K562 (cell line): ENCODE measurements at regions not wholly inside any gene's neighbourhood (a gene's known extent, or its start where the extent isn't known, plus 50 kb on each side); places are given as distances from the start of the nearest gene placed in this dataset.
"Not testable (repeated sequence)": the region's sequence is repeated elsewhere in the genome, so short reads cannot be mapped to it uniquely, and the experiment has no call there.

Experiments
- ATAC-seq: fragments of 200-7000 bp; cut with Tn5 transposase; 3 replicates; pipeline ENCODE4 v1.9.1; 2020; ENCODE audit warnings: moderate library complexity
- BruUV-seq: library from RNA; stranded (reverse); fragments of 400-500 nt; replicated peaks from 2 replicates; lab custom pipeline; 2021; lab: Mats Ljungman, UMichigan
- CTCF ChIA-PET: fragments of 300-600 bp; formaldehyde crosslinking; extraction: SDS; loops from one replicate; lab custom pipeline; 2021; ENCODE audit warnings: low intra/inter-chr PET ratio; lab: Yijun Ruan, JAX
- POLR2A ChIA-PET: fragments of 300-600, 350-650 bp; sonication (Branson Sonifier 250); formaldehyde crosslinking; extraction: SDS; loops from one replicate; lab custom pipeline; 2021; ENCODE audit warnings: antibody characterized with exemption, inconsistent platforms; lab: Yijun Ruan, JAX
- DNase-seq, 4 experiments: peaks; one replicate each; pipeline versions ENCODE4 v3.0.0 to v3.0.0-alpha.2; 2011 to 2018; ENCODE audit warnings: low spot score in 3 of 4, mixed read lengths in 3 of 4; ENCODE audit errors: extremely low read depth in 1 of 4
- FAIRE-seq: peaks from 2 replicates; lab custom pipeline; 2011; peaks lifted over from hg19 to GRCh38; lab: Jason Lieb, UNC
- H2AFZ ChIP-seq: 2 replicates; pipeline ENCODE4 v1.6.0; 2011; ENCODE audit warnings: low read depth, low read length, control low read depth, inconsistent platforms
- H3K27ac ChIP-seq: fragments of 200-600 bp; 3 replicates; pipeline ENCODE4 v1.8.0; 2011; ENCODE audit warnings: low read depth, mild to moderate bottlenecking, control low read depth, inconsistent platforms, low read length, moderate library complexity, mixed read lengths; ENCODE audit errors: extremely low read depth
- H3K27me3 ChIP-seq, 2 experiments: fragments of 300-600 bp in 1 of 2; 2 replicates in 1 of 2; 3 replicates in 1 of 2; pipeline versions ENCODE4 v1.6.0 to v1.8.0; 2011; ENCODE audit warnings: inconsistent platforms in 2 of 2, low read length in 2 of 2, mild to moderate bottlenecking in 1 of 2, mixed read lengths in 1 of 2, moderate library complexity in 1 of 2; ENCODE audit not compliant: control insufficient read depth in 2 of 2, insufficient read depth in 2 of 2
- H3K36me3 ChIP-seq: fragments of 300-600 bp; 3 replicates; pipeline ENCODE4 v1.8.0; 2011; ENCODE audit warnings: mild to moderate bottlenecking, low read length, inconsistent platforms; ENCODE audit not compliant: control insufficient read depth, insufficient read depth
- H3K4me1 ChIP-seq, 2 experiments: fragments of 200-600 bp in 1 of 2; replicated peaks in 1 of 2; 2 replicates in 1 of 2; 3 replicates in 1 of 2; pipeline versions ENCODE4 v1.5.1 to v1.8.0; 2011; ENCODE audit warnings: inconsistent platforms in 2 of 2, low read length in 2 of 2, mild to moderate bottlenecking in 1 of 2, mixed read lengths in 1 of 2, moderate library complexity in 1 of 2; ENCODE audit not compliant: control insufficient read depth in 2 of 2, insufficient read depth in 2 of 2
- H3K4me2 ChIP-seq: 2 replicates; pipeline ENCODE4 v1.6.1; 2011; ENCODE audit warnings: low read length, control low read depth, inconsistent platforms, mixed read lengths; ENCODE audit not compliant: insufficient read depth
- H3K4me3 ChIP-seq: fragments of 200-600 bp; sonication (generic), shearing (Covaris generic); 2 replicates; pipeline ENCODE4 v1.5.1; 2016; ENCODE audit warnings: control low read depth, inconsistent platforms
- H3K79me2 ChIP-seq: fragments of 200-600 bp; 3 replicates; pipeline ENCODE4 v1.8.0; 2011; ENCODE audit warnings: low read length, inconsistent platforms; ENCODE audit not compliant: control insufficient read depth, insufficient read depth
- H3K9ac ChIP-seq, 2 experiments: 2 replicates each; pipeline versions ENCODE4 v1.6.0 to v1.6.1; 2011; ENCODE audit warnings: low read depth in 2 of 2, low read length in 2 of 2, control low read depth in 1 of 2, inconsistent platforms in 1 of 2, mild to moderate bottlenecking in 1 of 2, mixed read lengths in 1 of 2; ENCODE audit not compliant: insufficient read depth in 1 of 2
- H3K9me1 ChIP-seq: one replicate; pipeline ENCODE4 v1.6.0; 2011; ENCODE audit warnings: inconsistent platforms, mild to moderate bottlenecking, low read length, moderate library complexity; ENCODE audit not compliant: control insufficient read depth, insufficient read depth
- H3K9me3 ChIP-seq: replicated peaks from 2 replicates; pipeline ENCODE4 v1.5.1; 2011; ENCODE audit warnings: low read depth, low read length, inconsistent platforms; ENCODE audit not compliant: control insufficient read depth, insufficient read depth
- H4K20me1 ChIP-seq: replicated peaks from 2 replicates; pipeline ENCODE4 v1.6.1; 2011; ENCODE audit warnings: low read length, inconsistent platforms, mixed read lengths; ENCODE audit not compliant: control insufficient read depth, insufficient read depth
- ESRRA ChIP-seq: fragments of 450-650 bp; IDR thresholded peaks from 2 replicates; pipeline ENCODE4 v1.6.1; 2014; ENCODE audit warnings: low read depth, mild to moderate bottlenecking, moderate library complexity, borderline replicate concordance
- IRF2 ChIP-seq: sonication (generic); formaldehyde crosslinking; IDR thresholded peaks from 2 replicates; pipeline ENCODE4 v1.8.1; 2022; ENCODE audit warnings: mild to moderate bottlenecking, missing genetic modification reagents
- KLF6 ChIP-seq: fragments of 250-450 bp; sonication (Bioruptor Pico); IDR thresholded peaks from 2 replicates; pipeline ENCODE4 v1.4.0; 2020; ENCODE audit warnings: mild to moderate bottlenecking, moderate library complexity, borderline replicate concordance
- NONO ChIP-seq, 2 experiments: fragments of 200-400 bp in 1 of 2; fragments of 450-650 bp in 1 of 2; formaldehyde crosslinking in 1 of 2; IDR thresholded peaks; 2 replicates each; pipeline ENCODE4 v1.6.1; 2017; ENCODE audit warnings: low read depth in 2 of 2, mild to moderate bottlenecking in 2 of 2, moderate library complexity in 2 of 2, low read length in 1 of 2
- NUFIP1 ChIP-seq: fragments of 450-650 bp; IDR thresholded peaks from 2 replicates; pipeline ENCODE4 v1.6.1; 2018; ENCODE audit not compliant: partially characterized antibody
- POLR2AphosphoS2 ChIP-seq: IDR thresholded peaks from 2 replicates; pipeline ENCODE4 v1.6.1; 2012; ENCODE audit warnings: low read length, improper control_type of control experiment
- PTTG1 ChIP-seq: fragments of 450-650 bp; IDR thresholded peaks from 2 replicates; pipeline ENCODE4 v1.6.1; 2016; ENCODE audit warnings: low read depth, mild to moderate bottlenecking, missing genetic modification characterization, missing compliant biosample characterization
- TRIM24 ChIP-seq, 2 experiments: fragments of 450-650 bp; IDR thresholded peaks; 2 replicates each; pipeline ENCODE4 v1.6.1; 2016
- WGBS: fragments of 100-300 bp; shearing (Covaris generic); methylation state at CpG from one replicate; pipeline ENCODE4 v1.1.6; 2016; ENCODE audit warnings: low coverage, mixed read lengths; ENCODE audit not compliant: insufficient coverage; ENCODE audit errors: missing lambda C conversion rate; 5-methylcytosine and 5-hydroxymethylcytosine counted together
- in situ Hi-C: fragments of 300-500 bp; cut with MboI; formaldehyde crosslinking; loops from 4 replicates; pipeline ENCODE4 v1.15.0; 2018; ENCODE audit warnings: inconsistent platforms, mixed read lengths
- intact Hi-C: fragments of 100-400 bp; cut with micrococcal nuclease; formaldehyde crosslinking; loops from 2 replicates; pipeline ENCODE4 v1.14.2; 2022
- TF ChIP-seq, protein P1 (sequence below): fragments of 450-650 bp; IDR thresholded peaks from one replicate; pipeline ENCODE4 v1.6.1; 2018; ENCODE audit warnings: mild to moderate bottlenecking, moderate library complexity; ENCODE audit not compliant: partially characterized antibody

GRCh38 chr1:79895573-79895972 lies 889.0 kb upstream of the ADGRL4 start:
- no peak overlapping the region for H3K4me2 ChIP-seq
- H3K36me3 ChIP-seq: no peaks in the 10 kb centered on the region
- H3K4me3 ChIP-seq: no peak overlapping the region
- no peaks in the 10 kb centered on the region for H4K20me1 ChIP-seq
- intact Hi-C loops (no loop called here), in situ Hi-C loops (no loop called here)
- no peak for FAIRE-seq
- H3K27me3 ChIP-seq: no peaks in the 10 kb centered on the region
- ATAC-seq: no peak
- H3K9me1 ChIP-seq: no peaks in the 10 kb centered on the region
- H3K9ac ChIP-seq: no peak overlapping the region
- H2AFZ ChIP-seq: no peak overlapping the region
- BruUV-seq: no TSS peak
- DNase-seq: no peak
- H3K9me3 ChIP-seq: no peaks in the 10 kb centered on the region
- no peaks in the 10 kb centered on the region for H3K4me1 ChIP-seq
- no peak for TF ChIP-seq IRF2 (CRISPR knock-in tag)
- no peak for TF ChIP-seq PTTG1 (tag)
- TF ChIP-seq, protein P1, sequence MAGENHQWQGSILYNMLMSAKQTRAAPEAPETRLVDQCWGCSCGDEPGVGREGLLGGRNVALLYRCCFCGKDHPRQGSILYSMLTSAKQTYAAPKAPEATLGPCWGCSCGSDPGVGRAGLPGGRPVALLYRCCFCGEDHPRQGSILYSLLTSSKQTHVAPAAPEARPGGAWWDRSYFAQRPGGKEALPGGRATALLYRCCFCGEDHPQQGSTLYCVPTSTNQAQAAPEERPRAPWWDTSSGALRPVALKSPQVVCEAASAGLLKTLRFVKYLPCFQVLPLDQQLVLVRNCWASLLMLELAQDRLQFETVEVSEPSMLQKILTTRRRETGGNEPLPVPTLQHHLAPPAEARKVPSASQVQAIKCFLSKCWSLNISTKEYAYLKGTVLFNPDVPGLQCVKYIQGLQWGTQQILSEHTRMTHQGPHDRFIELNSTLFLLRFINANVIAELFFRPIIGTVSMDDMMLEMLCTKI: no peak
- no peak for TF ChIP-seq NONO (IDR thresholded peaks at IDR 0.05; ENCODE audit: low read depth in 2 of 2, low read length in 1 of 2)
- no peak for TF ChIP-seq KLF6 (CRISPR knock-in tag)
- no peak for TF ChIP-seq POLR2AphosphoS2
- TF ChIP-seq TRIM24 (IDR thresholded peaks at IDR 0.05): no peak
- TF ChIP-seq NUFIP1: no peak
- TF ChIP-seq ESRRA: no peak
- ChIA-PET CTCF (no interaction called here), POLR2A (no interaction called here)
- no peak overlapping the region for H3K27ac ChIP-seq
- WGBS: 0% methylated on average over 2 of the region's 2 CpGs
- no peaks in the 10 kb centered on the region for H3K79me2 ChIP-seq

DNA sequence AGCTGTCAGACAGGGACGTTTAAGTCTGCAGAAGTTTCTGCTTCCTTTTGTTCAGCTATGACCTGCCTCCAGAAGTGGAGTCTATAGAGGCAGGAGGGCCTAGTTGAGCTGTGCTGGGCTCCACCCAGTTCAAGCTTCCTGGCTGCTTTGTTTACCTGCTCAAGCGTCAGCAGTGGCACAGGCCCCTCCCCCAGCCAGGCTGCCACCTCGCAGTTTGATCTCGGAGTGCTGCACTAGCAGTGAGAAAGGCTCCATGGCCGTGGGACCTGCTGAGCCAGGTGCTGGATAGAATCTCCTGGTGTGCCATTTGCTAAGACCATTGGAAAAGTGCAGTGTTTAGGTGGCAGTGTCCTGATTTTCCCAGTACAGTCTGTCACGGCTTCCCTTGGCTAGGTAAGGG lies 887.6 kb upstream of the ADGRL4 start:
- H3K4me2 ChIP-seq, DNase-seq, H3K79me2 ChIP-seq, H3K36me3 ChIP-seq, POLR2A ChIA-PET, H4K20me1 ChIP-seq, in situ Hi-C loops, H3K4me3 ChIP-seq, FAIRE-seq, H3K9me3 ChIP-seq, H3K27ac ChIP-seq, H3K9me1 ChIP-seq, CTCF ChIA-PET, intact Hi-C loops, H3K27me3 ChIP-seq, H3K4me1 ChIP-seq, H2AFZ ChIP-seq, ATAC-seq, H3K9ac ChIP-seq, BruUV-seq: not testable (repeated sequence)
- WGBS: 0% methylated on average over 4 of the region's 6 CpGs
